NCI-H2081 (cell line): ENCODE measurements at regions not wholly inside any gene's neighbourhood (a gene's known extent, or its start where the extent isn't known, plus 50 kb on each side); places are given as distances from the start of the nearest gene placed in this dataset.
"Not testable (repeated sequence)": the region's sequence is repeated elsewhere in the genome, so short reads cannot be mapped to it uniquely, and the experiment has no call there.

ENCODE experiments used
- DNase-seq, 2 experiments: peaks; one replicate each; lab custom pipeline; 2025; lab: John Stamatoyannopoulos, UW

DNA sequence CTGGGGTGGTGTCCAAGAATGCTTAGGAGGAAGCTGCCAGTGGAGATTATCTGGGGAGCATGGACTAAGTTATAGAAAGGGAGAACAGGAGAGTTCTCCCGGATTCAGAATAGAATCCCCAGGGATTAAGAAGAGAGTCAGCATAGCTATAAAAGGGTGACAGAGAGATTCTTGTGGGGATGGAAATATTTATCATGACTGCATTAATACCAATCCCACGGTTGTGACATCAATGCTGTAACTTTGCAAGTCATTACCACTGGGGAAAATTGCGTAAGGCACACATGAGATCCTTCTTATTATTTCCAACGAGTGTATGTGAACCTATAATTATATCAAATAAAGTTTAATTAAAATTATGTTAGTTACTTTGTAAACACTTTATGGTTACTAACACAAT lies 447.9 kb upstream of the TMEM132C start:
- no peak for DNase-seq

DNA sequence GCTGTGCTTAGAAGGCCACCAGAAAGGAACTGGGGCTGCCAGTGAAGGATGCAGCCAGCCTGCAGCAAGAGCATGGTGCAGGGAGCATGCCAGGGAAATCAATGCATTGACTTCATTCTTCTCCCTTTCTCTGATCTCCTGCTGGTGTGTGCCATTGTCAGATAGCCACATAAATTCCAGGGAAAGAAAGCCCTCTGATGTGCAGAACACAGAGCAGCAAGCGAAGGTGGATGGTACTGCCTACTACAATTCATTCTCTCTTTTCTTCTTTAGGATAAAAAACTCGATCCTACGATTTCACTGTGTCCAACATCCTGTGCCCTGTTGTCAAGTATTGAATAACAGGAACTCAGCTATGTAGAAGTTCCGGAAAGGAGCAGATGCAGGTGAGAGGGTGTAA lies 446.7 kb upstream of the TMEM132C start:
- DNase-seq: no peak

DNA sequence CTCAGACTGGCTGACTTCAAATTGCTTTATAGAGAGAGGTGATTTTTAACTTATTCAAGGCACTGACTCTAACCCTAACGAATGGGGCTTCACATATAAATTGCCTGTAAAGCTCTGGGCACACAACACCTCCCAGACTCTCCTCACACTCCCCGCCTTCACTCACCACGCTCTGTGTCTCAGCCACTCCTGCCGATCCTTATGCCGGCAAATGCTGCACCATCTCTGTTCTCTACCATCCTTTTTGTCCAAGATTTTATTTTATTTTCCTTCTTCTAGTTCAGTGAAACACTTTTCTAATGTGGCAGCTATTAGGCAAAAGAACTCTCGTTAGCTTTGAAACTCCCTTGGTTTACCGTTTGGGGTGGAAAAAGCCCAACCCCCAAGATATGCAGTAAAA lies 446.1 kb upstream of the TMEM132C start:
- DNase-seq: no peak

DNA sequence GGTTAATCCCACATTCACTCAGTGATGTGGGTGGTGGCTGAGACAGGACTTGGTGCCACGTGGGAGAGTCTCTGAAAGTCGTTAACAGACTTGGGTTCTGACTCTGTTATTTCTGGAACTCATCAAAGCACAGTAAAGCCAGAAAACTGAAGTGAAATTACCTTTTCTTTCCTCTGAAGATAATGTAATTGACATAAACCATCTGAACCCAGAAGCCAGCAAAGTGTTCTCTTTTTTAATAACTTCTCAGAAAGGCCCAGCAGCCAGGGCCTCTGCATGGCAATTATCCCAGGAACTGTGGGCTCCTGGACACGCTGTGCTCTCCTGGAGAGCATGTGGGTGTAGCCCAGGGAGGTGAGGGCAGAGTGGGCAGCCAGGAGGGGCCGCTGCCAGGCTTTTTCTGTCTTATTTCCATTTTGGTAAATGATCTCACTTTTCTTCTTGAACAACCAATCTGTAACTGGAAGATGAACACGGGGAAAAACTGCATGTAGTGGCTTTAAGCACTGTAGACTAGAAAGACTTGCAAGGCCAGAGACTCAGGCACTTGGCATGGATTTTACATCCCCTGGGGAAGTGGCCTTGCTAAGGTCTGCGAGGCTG lies 444.1 kb upstream of the TMEM132C start:
- no peak for DNase-seq

DNA sequence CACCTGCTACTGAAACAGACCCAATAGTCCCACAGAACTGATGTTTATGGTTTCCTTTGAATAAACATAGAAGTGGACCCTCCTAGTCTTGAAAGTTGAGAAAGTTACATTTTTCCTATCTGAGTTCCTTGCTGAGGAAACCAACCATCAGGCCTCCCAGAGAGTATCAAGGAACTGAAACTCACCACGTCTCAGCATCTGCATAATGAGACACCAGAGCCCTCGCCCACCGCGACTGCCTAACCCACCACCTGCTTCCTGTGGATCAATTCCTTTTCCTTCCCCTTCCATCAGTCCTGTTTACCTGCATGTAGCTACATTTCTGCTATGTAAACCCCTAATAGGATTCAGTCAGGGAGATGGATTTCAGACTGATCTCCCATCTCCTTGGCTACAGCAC lies 443.2 kb upstream of the TMEM132C start:
- DNase-seq: no peak

DNA sequence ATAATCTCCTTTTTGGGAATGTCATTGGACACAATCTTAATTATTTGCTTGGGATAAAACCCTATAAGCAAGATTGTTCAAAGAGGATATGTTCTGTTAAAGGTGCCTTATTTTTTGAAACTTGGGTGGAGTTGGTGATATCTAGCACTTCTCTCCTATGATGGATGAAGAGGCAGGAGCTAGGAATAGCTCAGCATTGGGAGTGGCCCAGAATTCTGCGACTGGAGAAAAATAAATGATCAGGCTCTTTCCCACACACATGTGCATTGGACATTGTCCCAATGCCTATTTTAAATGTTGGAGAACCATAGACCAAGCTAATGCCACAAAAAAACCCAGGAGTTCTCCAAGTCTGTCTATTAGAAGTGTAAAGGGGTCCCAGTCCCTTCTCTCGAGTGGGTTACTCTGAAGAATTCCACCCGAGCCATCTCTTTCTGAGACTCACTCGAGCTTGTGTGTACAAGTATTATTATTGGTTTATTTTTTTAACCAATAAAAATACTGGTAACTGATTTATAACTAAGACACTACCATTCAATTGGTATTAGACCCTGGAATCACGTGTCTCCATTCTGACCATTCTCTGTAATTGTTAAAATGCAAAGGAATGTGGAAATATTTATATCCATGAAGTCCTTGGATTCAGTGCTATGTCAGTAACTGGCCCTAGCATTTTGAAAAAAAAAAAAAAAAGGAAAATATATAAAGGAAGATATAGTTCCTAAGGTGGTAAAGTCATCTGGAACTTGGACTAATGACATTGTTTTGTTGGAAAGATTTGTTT lies 437.5 kb upstream of the TMEM132C start:
- DNase-seq: no peak

DNA sequence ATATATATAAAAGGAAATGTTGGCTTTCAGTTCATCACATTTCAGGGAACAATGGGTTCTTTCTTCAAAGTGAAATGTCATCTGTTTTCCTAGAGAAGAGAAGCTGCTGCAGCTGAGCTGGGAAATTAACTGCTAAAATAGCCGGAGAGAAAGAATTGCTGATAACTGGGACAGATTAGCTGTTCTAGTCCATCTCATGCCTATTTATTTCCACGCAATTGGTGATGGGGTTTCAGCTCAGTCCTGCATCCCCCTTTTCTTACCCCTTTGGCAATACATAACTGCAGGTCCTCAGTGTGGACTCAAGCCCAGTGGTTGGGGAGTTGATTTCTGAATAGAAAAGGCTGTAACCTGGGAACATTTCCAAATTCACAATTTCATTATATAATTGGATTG lies 436.9 kb upstream of the TMEM132C start:
- no peak for DNase-seq

DNA sequence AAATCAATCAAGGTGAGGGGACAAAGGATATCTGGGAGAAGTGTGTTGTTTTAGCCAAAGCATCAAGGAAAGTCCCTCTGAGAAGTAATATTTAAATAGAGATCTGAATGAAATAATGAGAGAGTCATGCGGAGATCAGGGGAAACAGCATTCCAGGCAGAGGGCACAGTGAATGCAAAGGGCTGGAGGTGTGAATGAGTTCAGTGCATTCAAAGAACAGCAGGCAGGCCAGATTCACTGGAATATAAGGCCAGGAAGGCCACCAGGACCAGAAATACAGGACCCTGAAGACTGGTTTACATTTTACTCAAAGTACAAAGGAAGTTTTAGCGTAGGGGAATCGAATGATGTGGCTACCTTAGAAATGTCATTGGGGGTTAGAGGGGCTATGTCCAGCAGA lies 436.2 kb upstream of the TMEM132C start:
- no peak for DNase-seq

DNA sequence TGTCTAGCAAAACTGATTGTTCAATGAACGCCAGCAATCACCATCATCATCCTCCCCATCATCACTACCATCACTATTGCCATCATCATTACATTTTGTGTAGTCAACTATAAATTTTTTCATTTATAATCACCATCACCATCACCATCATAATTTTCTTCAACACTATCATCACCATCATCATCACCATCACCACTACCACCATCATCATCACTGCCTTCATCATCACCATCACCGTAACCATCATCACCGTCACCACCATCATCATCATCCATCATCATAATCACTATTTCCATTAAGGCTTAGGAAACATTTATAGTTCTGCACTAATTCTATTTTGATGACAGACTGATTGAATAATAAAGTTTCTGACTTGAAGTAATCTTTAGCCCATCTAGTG lies 434.8 kb upstream of the TMEM132C start:
- no peak for DNase-seq

DNA sequence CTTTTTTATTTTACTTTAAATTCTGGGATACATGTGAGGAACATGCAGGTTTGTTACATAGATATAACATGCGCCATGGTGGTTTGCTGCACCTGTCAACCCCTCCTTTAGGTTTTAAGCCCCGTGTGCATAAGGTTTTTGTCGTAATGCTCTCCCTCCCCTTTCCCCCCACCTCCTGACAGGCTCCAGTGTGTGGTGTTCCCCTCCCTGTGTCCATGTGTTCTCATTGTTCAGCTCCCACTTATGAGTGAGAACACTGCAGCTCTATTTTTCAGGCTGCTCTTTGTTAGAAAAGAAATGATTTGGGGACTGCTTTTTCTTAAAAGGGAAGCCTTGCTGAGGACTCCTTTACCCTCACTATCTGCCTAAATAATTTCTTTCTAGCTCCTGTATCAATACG lies 430.2 kb upstream of the TMEM132C start:
- not testable (repeated sequence) for DNase-seq

DNA sequence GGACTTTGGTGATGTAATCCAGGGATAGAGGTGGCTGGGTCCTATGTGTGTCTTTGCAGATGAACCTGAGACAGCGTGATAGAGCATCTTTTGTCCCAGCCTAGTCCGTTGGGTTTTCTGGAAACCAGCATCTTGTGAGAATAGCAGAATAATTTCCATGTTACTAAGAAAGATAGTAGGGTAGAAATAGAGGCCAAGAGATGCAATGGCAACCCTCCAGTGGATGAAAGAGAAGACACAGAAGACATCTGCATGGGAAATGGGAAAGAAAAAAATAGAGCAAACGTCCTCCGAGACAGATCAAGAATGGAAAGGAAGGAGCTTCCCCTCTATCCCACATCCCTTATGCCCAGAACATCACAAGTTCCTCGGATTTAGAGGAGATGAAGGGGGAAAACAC lies 409.3 kb upstream of the TMEM132C start:
- no peak for DNase-seq

DNA sequence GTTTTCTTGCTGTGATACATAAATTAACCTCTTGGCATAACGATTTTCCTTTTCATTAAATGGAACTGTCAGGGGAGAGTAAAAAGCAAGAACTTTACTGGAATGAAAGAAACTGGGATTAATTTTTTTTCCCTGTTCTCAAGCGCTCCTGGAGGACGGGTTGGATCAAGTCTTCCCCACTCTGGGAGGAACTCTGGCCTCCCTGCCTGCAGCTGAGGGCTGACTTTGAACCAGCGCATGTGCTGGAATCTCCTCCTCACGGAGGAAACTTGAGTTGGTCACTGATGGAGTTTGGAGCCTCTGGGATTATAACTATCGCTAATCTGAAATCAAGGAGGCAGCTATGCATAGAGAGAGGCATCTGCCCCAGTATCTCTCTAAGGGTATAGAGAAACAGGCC lies 406.4 kb upstream of the TMEM132C start:
- no peak for DNase-seq

DNA sequence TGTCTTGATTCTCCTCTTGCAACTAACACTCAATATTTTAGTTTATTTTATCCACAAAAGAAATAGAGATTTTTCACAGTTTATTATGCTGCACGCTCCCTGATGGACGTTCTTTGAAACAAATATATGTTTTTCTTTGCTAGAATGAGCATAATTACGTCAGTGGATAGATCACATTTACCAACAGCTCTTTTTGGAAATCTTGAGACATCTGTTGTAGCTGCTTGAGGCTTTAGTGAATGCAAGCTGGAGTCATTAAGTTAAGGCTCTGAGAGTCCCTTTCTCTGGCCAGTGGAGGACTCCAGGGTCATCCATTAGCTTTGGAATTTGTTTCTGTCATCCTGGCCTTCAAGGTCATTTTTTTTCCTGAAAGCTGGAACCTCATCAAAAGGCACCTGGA lies 405.6 kb upstream of the TMEM132C start:
- DNase-seq: no peak

DNA sequence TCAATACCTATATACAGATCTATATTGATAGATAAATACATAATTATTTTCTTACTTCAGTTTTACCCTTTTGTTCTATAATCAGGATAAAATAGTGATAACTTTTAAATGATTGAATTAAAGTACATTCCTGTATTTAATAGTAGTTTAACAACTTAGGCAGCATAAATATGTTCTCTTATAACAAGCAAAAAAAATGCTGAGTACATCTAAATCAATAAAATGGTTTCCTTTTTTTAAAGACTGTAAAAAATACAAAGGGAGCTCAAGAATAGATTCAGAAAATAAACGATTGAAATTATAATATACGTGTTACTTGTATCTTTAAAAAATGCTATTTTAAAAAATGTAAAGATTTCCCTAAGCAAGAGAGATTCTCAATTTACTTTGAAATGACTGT lies 393.7 kb upstream of the TMEM132C start:
- DNase-seq: no peak

DNA sequence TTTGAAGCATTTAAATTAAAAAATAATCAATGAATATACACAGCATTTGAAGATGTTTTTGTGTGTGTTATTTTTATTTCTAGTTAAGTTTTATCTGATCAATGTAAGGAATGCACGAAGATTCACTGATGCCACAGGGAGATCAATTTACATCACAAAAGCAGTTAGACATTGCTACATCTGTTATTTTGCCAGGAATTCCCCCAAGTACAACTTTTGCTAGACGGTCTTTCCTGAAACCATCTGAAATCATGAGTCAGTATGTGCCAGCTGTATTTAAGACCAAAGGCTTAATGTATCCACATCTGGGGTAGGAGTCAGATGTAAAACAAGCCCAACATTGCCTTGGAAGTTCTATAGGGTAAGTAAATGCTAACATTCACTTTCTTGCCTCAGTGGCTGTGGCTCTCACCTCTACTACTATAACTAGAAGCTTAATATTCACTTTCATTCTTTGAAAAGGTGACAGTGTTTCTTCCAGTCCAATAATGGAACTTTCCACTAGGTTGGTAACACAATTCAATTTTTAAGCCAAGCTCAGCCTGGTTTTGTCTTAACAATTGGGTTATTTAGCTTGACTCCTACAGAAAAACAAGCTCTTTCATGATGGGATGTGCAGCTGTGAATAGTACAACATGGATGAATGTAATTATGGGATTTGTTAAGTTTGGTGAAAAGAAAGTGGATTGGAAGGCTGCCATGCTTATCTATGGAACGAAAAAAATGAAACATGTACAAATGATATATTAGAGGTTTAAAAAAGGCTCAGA lies 385.4 kb upstream of the TMEM132C start:
- no peak for DNase-seq

DNA sequence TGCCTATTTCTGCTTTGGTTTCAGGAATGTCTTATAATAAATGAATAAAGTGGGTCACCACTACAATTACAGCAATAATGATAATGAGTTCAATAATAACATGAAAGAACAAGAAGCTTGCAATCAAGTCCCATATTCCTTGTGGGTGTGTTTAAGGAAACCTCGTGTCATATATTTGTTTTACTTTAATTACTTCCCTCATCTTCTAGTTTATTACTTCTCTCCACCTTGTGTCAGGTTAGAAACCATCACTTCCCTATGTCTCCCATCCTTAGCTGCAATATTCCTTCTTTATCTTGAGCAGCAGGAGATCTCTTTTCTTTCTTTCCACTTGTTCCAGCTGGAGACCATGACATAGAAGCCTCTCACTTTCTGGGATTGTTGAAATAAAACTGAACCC lies 384.0 kb upstream of the TMEM132C start:
- no peak for DNase-seq

DNA sequence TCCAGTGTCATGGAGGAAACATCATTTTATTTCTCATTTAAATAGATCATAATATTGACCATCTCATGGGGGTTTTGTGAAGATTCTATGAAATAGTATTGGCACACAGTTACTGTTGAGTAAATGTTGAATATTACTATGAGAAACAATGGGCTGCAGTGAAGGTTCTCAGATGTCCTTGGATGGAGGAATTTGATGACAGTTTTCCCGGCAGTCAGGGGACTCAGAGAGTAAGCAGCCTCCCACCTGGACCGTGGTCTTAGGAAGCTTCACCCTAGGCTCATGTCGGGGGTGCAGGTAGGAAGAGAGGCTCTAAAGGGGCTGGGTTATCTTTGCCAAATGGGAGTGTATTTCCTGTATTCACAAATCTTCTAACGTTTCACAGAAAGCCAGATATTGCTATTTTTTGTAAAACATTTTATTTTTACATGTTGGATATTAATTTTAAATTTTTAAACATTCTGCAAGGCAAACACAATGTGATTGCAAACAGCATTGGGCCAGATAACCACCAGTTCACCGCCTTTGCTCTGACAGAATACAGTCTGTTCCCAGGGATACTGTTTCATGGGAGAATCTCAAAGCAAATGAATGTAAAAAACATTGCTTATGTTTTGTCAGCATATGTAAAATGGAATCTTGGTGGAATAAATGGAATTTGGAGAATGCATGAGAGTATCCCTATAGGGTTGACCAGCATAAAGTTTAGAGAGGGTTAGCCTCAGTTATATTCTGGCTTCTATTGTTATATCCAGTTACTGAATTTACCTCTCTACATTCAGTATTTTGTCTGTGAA lies 380.8 kb upstream of the TMEM132C start:
- no peak for DNase-seq

DNA sequence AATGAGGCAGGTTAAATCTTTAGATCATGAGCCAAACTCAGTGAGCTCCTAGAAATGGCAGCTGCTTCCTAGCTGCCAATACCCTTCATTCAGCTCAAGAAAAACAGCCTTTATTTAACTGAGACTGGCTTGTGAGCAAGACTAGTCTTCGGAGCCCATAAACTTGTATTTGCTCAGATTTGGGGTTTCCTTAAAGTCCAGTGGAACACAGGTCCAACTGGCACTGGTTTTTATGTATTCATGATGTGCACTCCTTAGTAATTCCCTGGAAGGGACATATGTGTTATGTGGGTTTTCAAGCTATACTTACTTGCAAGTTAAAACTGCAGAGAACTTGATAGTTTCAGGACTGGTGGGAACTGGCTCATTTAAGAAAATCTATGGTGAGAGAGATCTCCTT lies 380.1 kb upstream of the TMEM132C start:
- no peak for DNase-seq

DNA sequence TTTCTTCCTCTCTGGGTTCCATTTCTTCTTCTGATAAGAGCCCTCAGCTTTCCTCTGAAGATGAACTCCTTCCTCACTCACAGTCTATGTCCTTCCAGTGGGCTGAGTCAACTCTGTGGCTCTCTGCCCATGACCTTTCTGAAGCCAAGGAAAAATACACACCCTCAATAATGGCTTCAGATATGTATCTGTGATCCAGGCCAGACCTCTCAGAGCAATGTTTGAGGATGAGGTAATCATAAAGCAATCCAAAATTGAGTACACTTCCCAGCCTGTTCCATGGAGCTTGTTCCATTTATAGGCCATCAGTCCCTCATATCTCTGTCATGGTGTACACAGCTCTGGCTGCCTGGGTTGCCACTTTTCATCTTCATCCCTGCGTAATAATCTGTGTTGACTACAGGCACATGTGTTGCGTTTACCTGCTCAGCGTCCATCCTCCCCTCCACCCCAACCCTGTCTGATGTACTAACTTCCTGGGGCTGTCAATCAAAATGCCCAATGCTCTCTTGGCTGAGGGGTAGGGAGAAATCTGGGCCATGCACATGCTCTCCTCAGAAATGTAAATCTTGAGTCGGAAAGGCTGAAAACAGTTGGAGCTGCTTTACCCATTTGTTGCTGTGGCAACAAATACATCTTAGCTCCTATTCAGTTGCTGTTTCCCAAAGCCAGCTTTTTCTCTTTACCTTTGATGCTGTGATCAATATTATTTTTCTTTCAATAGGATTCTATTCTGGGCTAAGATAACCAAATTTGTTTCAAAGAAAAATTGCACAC lies 377.8 kb upstream of the TMEM132C start:
- DNase-seq: no peak

DNA sequence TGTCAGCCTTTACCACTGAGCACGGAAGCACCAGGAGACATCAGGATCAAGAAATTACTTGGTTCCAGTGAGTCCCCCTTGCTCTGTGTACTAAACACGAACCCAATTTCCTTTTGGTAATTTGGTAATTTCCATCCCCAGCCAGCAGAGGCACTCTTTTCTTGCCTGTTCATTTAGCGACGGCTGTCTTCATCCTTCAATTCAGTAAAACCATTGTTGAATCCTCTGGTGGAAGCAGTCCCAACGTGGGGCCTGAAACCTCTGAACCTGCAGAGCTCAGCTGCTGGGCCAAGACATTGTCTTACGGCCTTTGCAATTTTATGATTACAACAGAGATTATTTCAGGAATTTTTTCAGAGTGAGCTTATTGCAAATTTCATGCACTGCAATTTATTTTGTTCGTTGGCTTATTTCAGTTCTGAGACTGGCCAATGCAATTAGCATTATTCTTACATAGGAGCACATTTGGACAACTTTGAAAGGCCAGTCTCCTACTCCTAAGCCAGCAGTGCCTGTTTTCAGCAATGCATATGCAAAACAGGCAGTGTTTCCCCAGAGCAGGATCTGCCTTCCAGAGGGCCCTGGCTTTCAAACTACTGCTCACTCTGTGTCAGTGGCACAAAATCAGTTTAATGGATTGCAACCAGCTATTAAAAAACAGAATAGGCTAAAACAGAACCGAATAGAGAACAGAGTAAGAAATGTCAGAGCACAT lies 372.9 kb upstream of the TMEM132C start:
- no peak for DNase-seq

DNA sequence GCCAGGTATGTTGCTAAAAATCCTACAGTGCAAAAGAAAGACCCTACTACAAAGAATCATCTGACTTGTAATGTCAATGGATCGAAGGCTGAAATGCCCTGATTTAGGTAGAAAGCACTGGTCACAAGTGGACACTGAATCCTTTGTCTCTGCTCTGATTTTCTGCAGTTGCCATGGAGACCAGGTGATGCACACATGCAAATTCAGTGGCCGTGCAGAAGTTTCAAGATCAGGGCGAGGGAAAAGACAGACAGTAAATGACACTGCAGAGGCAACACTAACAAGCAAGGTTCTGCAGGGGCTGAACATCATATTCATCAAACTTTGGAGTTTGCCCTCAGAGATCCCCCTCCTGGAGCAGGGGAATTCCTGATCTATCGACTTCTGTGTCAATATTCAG lies 370.3 kb upstream of the TMEM132C start:
- DNase-seq: no peak
